ENCODE measurements at regions not wholly inside any gene's neighbourhood (a gene's known extent, or its start where the extent isn't known, plus 50 kb on each side); places are given as distances from the start of the nearest gene placed in this dataset.

GRCh38 chr3:80395023-80395422, 627.2 kb upstream of the ROBO1 start:
- Histone ChIP-seq H3K27ac (ENCODE audit: low read depth, low read length, poor library complexity, severe bottlenecking) (no peak overlapping the region), H3K4me3 (ENCODE audit: low read depth, low read length, poor library complexity, severe bottlenecking) (no peak overlapping the region), H2AFZ (ENCODE audit: low read length) (no peak overlapping the region), H3K9me3 (ENCODE audit: low read length) (no peaks in the 10 kb centered on the region), H4K20me1 (ENCODE audit: insufficient read depth, low read length) (no peaks in the 10 kb centered on the region), H3K4me2 (ENCODE audit: low read length) (no peak overlapping the region), H3K79me2 (ENCODE audit: insufficient read depth, low read depth, low read length) (no peaks in the 10 kb centered on the region), H3K36me3 (ENCODE audit: insufficient read depth, low read length) (no peaks in the 10 kb centered on the region), H3K9me2 (ENCODE audit: insufficient read depth, low read length) (no peaks in the 10 kb centered on the region), H3K4me1 (ENCODE audit: insufficient read depth, low read length, poor library complexity, severe bottlenecking) (no peaks in the 10 kb centered on the region)
- ChIA-PET CTCF (ENCODE audit: unreplicated experiment) (no interaction called here), POLR2A (no interaction called here)
- BruUV-seq (replicated peaks), result no TSS peak
- TF ChIP-seq CTCF (conservative IDR thresholded peaks at IDR 0.05; ENCODE audit: low read length) (no peak), EZH2phosphoT487 (IDR thresholded peaks at IDR 0.05; ENCODE audit: borderline replicate concordance, low read depth, low read length) (no peak)
- DNase-seq (ENCODE audit: low spot score), result no peak
- intact Hi-C loops (cut with micrococcal nuclease; ENCODE audit: unreplicated experiment), result no loop called here

GRCh38 chr3:80391573-80391972, 623.8 kb upstream of the ROBO1 start:
- H2AFZ ChIP-seq (ENCODE audit: low read length), result no peak overlapping the region
- no peak overlapping the region for H3K27ac ChIP-seq (ENCODE audit: low read depth, low read length, poor library complexity, severe bottlenecking)
- intact Hi-C loops (cut with micrococcal nuclease; ENCODE audit: unreplicated experiment), result no loop called here
- no peak for TF ChIP-seq CTCF (conservative IDR thresholded peaks at IDR 0.05; ENCODE audit: low read length)
- TF ChIP-seq EZH2phosphoT487 (IDR thresholded peaks at IDR 0.05; ENCODE audit: borderline replicate concordance, low read depth, low read length), result no peak
- H3K36me3 ChIP-seq (ENCODE audit: insufficient read depth, low read length), result no peaks in the 10 kb centered on the region
- no TSS peak for BruUV-seq (replicated peaks)
- no peaks in the 10 kb centered on the region for H3K9me2 ChIP-seq (ENCODE audit: insufficient read depth, low read length)
- no peaks in the 10 kb centered on the region for H3K79me2 ChIP-seq (ENCODE audit: insufficient read depth, low read depth, low read length)
- H3K9me3 ChIP-seq (ENCODE audit: low read length), result no peaks in the 10 kb centered on the region
- DNase-seq (ENCODE audit: low spot score), result no peak
- no peaks in the 10 kb centered on the region for H3K4me1 ChIP-seq (ENCODE audit: insufficient read depth, low read length, poor library complexity, severe bottlenecking)
- ChIA-PET CTCF (ENCODE audit: unreplicated experiment) (no interaction called here), POLR2A (no interaction called here)
- H4K20me1 ChIP-seq (ENCODE audit: insufficient read depth, low read length), result no peaks in the 10 kb centered on the region
- no peak overlapping the region for H3K4me3 ChIP-seq (ENCODE audit: low read depth, low read length, poor library complexity, severe bottlenecking)
- H3K4me2 ChIP-seq (ENCODE audit: low read length), result no peak overlapping the region

GRCh38 chr3:80384811-80385210, 617.0 kb upstream of the ROBO1 start:
- CTCF ChIA-PET (ENCODE audit: unreplicated experiment), result no interaction called here
- Histone ChIP-seq H3K27ac (ENCODE audit: low read depth, low read length, poor library complexity, severe bottlenecking) (no peak overlapping the region), H3K36me3 (ENCODE audit: insufficient read depth, low read length) (no peaks in the 10 kb centered on the region), H4K20me1 (ENCODE audit: insufficient read depth, low read length) (no peaks in the 10 kb centered on the region), H3K79me2 (ENCODE audit: insufficient read depth, low read depth, low read length) (no peaks in the 10 kb centered on the region), H3K4me1 (ENCODE audit: insufficient read depth, low read length, poor library complexity, severe bottlenecking) (no peaks in the 10 kb centered on the region), H3K9me2 (ENCODE audit: insufficient read depth, low read length) (no peaks in the 10 kb centered on the region), H3K4me2 (ENCODE audit: low read length) (no peak overlapping the region), H2AFZ (ENCODE audit: low read length) (no peak overlapping the region), H3K4me3 (ENCODE audit: low read depth, low read length, poor library complexity, severe bottlenecking) (no peak overlapping the region), H3K9me3 (ENCODE audit: low read length) (no peaks in the 10 kb centered on the region)
- POLR2A ChIA-PET, result no interaction called here
- DNase-seq (ENCODE audit: low spot score), result no peak
- intact Hi-C loops (cut with micrococcal nuclease; ENCODE audit: unreplicated experiment), result no loop called here
- BruUV-seq (replicated peaks), result no TSS peak
- TF ChIP-seq CTCF (conservative IDR thresholded peaks at IDR 0.05; ENCODE audit: low read length), result no peak
- no peak for TF ChIP-seq EZH2phosphoT487 (IDR thresholded peaks at IDR 0.05; ENCODE audit: borderline replicate concordance, low read depth, low read length)
